Naive thymus-derived CD4-positive, alpha-beta T cell (primary cell): ENCODE measurements at regions not wholly inside any gene's neighbourhood (a gene's known extent, or its start where the extent isn't known, plus 50 kb on each side); places are given as distances from the start of the nearest gene placed in this dataset.

ENCODE experiments used
- ATAC-seq: fragments of 150-1000 bp; cut with Tn5 transposase; 2 replicates; pipeline ENCODE4 v1.10.0; 2021; ENCODE audit warnings: mild to moderate bottlenecking, moderate library complexity
- CTCF ChIA-PET: fragments of 350-600 bp; sonication (Branson Sonifier 250); formaldehyde crosslinking; loops from one replicate; lab custom pipeline; 2021; ENCODE audit warnings: antibody characterized with exemption; lab: Charles Lee
- POLR2A ChIA-PET: fragments of 350-600 bp; sonication (Branson Sonifier 250); formaldehyde crosslinking; loops from one replicate; lab custom pipeline; 2021; ENCODE audit warnings: antibody characterized with exemption, inconsistent platforms; lab: Charles Lee
- DNase-seq, 9 donors: peaks; one replicate each; pipeline versions ENCODE4 v3.0.0 to v3.0.0-alpha.2; 2020 to 2022; ENCODE audit warnings: mixed read lengths in 1 of 9
- H3K27ac ChIP-seq: one replicate; pipeline ENCODE4 v1.7.0; 2013; ENCODE audit warnings: mild to moderate bottlenecking, low read depth, low read length, moderate library complexity
- H3K27me3 ChIP-seq, 2 donors: one replicate each; pipeline ENCODE4 v1.7.0; 2013; ENCODE audit warnings: low read length in 2 of 2, mild to moderate bottlenecking in 2 of 2, moderate library complexity in 2 of 2; ENCODE audit not compliant: control insufficient read depth in 2 of 2, insufficient read depth in 2 of 2
- H3K36me3 ChIP-seq, 3 experiments: 1 replicate in 2 of 3; 2 replicates in 1 of 3; pipeline ENCODE4 v1.7.0; 2013; ENCODE audit warnings: low read length in 3 of 3, mild to moderate bottlenecking in 3 of 3, moderate library complexity in 1 of 3; ENCODE audit not compliant: insufficient read depth in 3 of 3, control insufficient read depth in 2 of 3
- H3K4me1 ChIP-seq, 2 donors: one replicate each; pipeline ENCODE4 v1.7.0; 2013; ENCODE audit warnings: low read length in 2 of 2, mild to moderate bottlenecking in 2 of 2, moderate library complexity in 1 of 2; ENCODE audit not compliant: control insufficient read depth in 2 of 2, insufficient read depth in 2 of 2
- H3K4me3 ChIP-seq: 2 replicates; pipeline ENCODE4 v1.7.0; 2013; ENCODE audit warnings: mild to moderate bottlenecking, low read length
- H3K9me3 ChIP-seq, 3 experiments: 1 replicate in 2 of 3; 2 replicates in 1 of 3; pipeline ENCODE4 v1.7.0; 2013; ENCODE audit warnings: low read length in 3 of 3; ENCODE audit not compliant: control insufficient read depth in 2 of 3
- H3K27ac Mint-ChIP-seq, 9 donors: one replicate each; pipeline ENCODE4 v1.8.0; 2020 to 2022; ENCODE audit warnings: mixed read lengths in 9 of 9, mild to moderate bottlenecking in 8 of 9, moderate library complexity in 5 of 9, inconsistent platforms in 2 of 9
- H3K27me3 Mint-ChIP-seq, 5 donors: one replicate each; pipeline ENCODE4 v1.8.0; 2021 to 2022; ENCODE audit warnings: mixed read lengths in 5 of 5, mild to moderate bottlenecking in 1 of 5
- H3K36me3 Mint-ChIP-seq, 5 donors: one replicate each; pipeline ENCODE4 v1.8.0; 2020 to 2022; ENCODE audit warnings: mixed read lengths in 5 of 5, mild to moderate bottlenecking in 3 of 5, inconsistent platforms in 1 of 5
- H3K4me1 Mint-ChIP-seq, 7 donors: one replicate each; pipeline ENCODE4 v1.8.0; 2020 to 2022; ENCODE audit warnings: mixed read lengths in 7 of 7, mild to moderate bottlenecking in 3 of 7, inconsistent platforms in 1 of 7
- H3K4me3 Mint-ChIP-seq, 10 donors: one replicate each; pipeline ENCODE4 v1.8.0; 2020 to 2022; ENCODE audit warnings: mild to moderate bottlenecking in 10 of 10, mixed read lengths in 10 of 10, moderate library complexity in 6 of 10, inconsistent platforms in 2 of 10
- H3K9me3 Mint-ChIP-seq, 11 donors: one replicate each; pipeline ENCODE4 v1.8.0; 2020 to 2022; ENCODE audit warnings: mixed read lengths in 11 of 11, mild to moderate bottlenecking in 4 of 11, inconsistent platforms in 1 of 11, moderate library complexity in 1 of 11
- intact Hi-C, 2 donors: fragments of 100-400 bp; cut with micrococcal nuclease; formaldehyde crosslinking; loops; one replicate each; pipeline ENCODE4 v1.15.1; 2023

GRCh38 chr5:7015586-7016256 lies 302.5 kb downstream of the TENT4A start:
- Mint-ChIP-seq H3K27ac (no peak overlapping the region), H3K4me3 (no peak overlapping the region), H3K4me1 (no peaks in the 10 kb centered on the region), H3K36me3 (peaks cover 0 to 5% (median 0%) of the 10 kb centered on the region in 5 donors), H3K9me3 (peaks cover 4 to 20% (median 9%) of the 10 kb centered on the region in 11 donors), H3K27me3 (peaks cover 0 to 10% (median 6%) of the 10 kb centered on the region in 5 donors)
- ChIA-PET POLR2A (no interaction called here), CTCF (no interaction called here)
- DNase-seq, result no peak
- no peak for ATAC-seq
- no peaks in the 10 kb centered on the region for H3K36me3 ChIP-seq
- no peak overlapping the region for H3K27ac ChIP-seq
- H3K9me3 ChIP-seq, result peaks cover 0 to 8% (median 0%) of the 10 kb centered on the region in 3 experiments
- no peak overlapping the region for H3K4me3 ChIP-seq
- no peaks in the 10 kb centered on the region for H3K27me3 ChIP-seq
- no peaks in the 10 kb centered on the region for H3K4me1 ChIP-seq
- intact Hi-C loops, result no loop called here

DNA sequence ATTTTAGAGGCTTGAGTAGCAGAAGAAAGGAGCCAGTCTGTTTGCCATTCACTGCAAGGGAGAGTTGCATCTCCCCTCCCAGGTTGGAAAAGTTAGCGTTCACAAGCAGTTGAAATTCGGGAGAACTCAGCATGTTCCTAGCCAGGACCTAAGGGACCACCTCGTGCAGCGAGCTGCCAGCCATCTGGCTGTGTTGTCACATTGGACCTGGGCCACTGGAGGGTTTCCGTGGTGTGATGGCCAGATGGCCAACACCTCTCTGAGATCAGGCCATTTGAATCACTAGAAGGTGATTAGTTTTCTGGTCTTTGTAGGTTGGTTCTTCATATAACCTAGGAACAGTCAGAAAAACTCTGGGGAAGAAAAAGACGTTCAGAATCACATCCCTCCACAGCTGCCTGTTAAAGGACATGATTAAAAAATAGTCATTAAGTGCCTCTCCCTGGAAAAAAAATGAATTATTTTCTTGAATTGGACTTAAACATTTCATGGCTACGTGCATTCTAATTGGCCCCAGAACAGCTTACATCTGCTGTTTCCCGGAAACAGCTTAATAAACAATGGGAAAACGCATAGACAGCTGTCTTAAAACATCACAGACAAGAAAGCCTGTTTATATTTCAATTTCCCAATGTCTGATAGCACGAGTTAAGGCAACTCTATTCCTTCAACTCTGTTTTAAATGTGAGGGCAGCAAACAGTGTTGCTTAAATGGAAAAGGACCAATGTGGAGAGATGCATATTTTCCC lies 303.9 kb downstream of the TENT4A start:
- Mint-ChIP-seq H3K4me3 (no peak overlapping the region), H3K9me3 (peaks cover 8 to 27% (median 16%) of the 10 kb centered on the region in 11 donors), H3K36me3 (peaks cover 0 to 10% (median 0%) of the 10 kb centered on the region in 5 donors), H3K27ac (no peak overlapping the region), H3K4me1 (no peaks in the 10 kb centered on the region), H3K27me3 (peaks cover 0 to 10% (median 6%) of the 10 kb centered on the region in 5 donors)
- Histone ChIP-seq H3K36me3 (no peaks in the 10 kb centered on the region), H3K4me3 (no peak overlapping the region), H3K27me3 (no peaks in the 10 kb centered on the region), H3K4me1 (no peaks in the 10 kb centered on the region), H3K9me3 (peaks cover 0 to 18% (median 2%) of the 10 kb centered on the region in 3 experiments), H3K27ac (no peak overlapping the region)
- ChIA-PET POLR2A (no interaction called here), CTCF (no interaction called here)
- ATAC-seq, result no peak
- DNase-seq, result no peak
- intact Hi-C loops, result no loop called here

DNA sequence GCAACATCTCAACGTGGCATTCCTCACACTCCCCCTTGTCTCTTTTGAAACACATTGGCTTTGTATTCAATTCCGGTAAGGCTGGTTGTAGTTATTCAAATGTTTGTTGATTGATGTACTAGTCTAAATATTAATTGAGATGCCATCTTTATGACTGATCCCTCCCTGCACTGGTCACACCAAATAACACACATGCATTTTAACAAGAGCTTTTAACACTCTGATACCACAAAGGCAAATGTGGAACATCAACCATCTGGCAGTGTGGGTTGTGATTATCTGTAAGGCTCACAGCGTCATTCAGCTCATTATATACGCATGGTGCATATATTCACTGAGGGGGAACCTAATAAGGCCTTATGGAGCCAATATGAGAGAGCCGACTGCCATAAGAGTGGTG lies 305.0 kb downstream of the TENT4A start:
- ATAC-seq, result no peak
- intact Hi-C loops, result no loop called here
- no peak overlapping the region for H3K27ac ChIP-seq
- Mint-ChIP-seq H3K27ac (no peak overlapping the region), H3K4me3 (no peak overlapping the region), H3K36me3 (peaks cover 0 to 15% (median 0%) of the 10 kb centered on the region in 5 donors), H3K27me3 (peaks cover 0 to 10% (median 6%) of the 10 kb centered on the region in 5 donors), H3K9me3 (peaks cover 9 to 37% (median 18%) of the 10 kb centered on the region in 11 donors), H3K4me1 (no peaks in the 10 kb centered on the region)
- peaks cover 0 to 29% (median 9%) of the 10 kb centered on the region in 3 experiments for H3K9me3 ChIP-seq
- ChIA-PET POLR2A (no interaction called here), CTCF (no interaction called here)
- H3K27me3 ChIP-seq, result no peaks in the 10 kb centered on the region
- H3K4me1 ChIP-seq, result no peaks in the 10 kb centered on the region
- no peak overlapping the region for H3K4me3 ChIP-seq
- no peaks in the 10 kb centered on the region for H3K36me3 ChIP-seq
- no peak for DNase-seq

- no peak for ATAC-seq
Measured at GRCh38 chr5:7018601-7019000, 305.4 kb downstream of the TENT4A start.

DNA sequence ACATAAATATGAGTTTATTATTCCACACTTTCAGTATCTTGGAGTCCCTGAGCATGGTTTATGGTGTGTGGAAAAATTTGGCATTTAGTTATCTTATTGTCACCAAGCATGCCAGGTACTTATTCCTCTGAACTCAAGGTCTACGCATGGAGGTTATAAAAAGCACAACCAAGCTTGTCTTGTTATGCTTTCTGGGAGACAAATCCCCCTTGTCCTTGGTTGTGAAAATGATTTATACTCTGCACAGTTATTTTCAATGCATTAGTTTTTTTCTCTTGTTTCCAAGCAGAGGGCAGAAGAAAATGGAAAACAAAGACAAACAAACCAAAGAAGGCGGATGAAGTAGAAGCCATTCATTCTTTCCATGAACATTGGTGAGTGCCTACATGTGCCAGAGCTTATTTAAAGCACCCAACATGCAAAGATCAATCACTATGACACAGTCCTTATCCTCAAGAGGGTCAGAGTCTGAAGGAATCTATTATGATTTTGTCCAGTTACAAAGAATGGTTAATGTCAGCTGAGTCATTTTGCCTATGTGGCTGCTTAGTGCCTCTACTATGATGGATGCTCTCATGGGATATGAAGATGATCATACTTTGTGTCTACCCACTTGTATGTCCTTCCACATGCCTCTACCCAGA lies 323.1 kb downstream of the TENT4A start:
- H3K4me3 Mint-ChIP-seq, result no peak overlapping the region
- H3K4me1 Mint-ChIP-seq, result peaks cover 0 to 2% (median 0%) of the 10 kb centered on the region in 7 donors
- no peak overlapping the region for H3K27ac Mint-ChIP-seq
- intact Hi-C loops, result no loop called here
- no peaks in the 10 kb centered on the region for H3K36me3 Mint-ChIP-seq
- Histone ChIP-seq H3K9me3 (no peaks in the 10 kb centered on the region), H3K27me3 (no peaks in the 10 kb centered on the region), H3K4me3 (no peak overlapping the region), H3K4me1 (no peaks in the 10 kb centered on the region), H3K36me3 (no peaks in the 10 kb centered on the region), H3K27ac (no peak overlapping the region)
- DNase-seq (no peak), ATAC-seq (no peak)
- ChIA-PET POLR2A (no interaction called here), CTCF (no interaction called here)
- H3K27me3 Mint-ChIP-seq, result peaks cover 0 to 14% (median 5%) of the 10 kb centered on the region in 5 donors
- peaks cover 0 to 14% (median 7%) of the 10 kb centered on the region in 11 donors for H3K9me3 Mint-ChIP-seq

More at GRCh38 chr5:7018601-7019000, 305.4 kb downstream of the TENT4A start:
- no peaks in the 10 kb centered on the region for H3K27me3 ChIP-seq
- Mint-ChIP-seq H3K4me3 (no peak overlapping the region), H3K4me1 (no peaks in the 10 kb centered on the region), H3K36me3 (peaks cover 0 to 15% (median 2%) of the 10 kb centered on the region in 5 donors), H3K9me3 (peaks cover 9 to 41% (median 21%) of the 10 kb centered on the region in 11 donors), H3K27ac (no peak overlapping the region), H3K27me3 (peaks cover 0 to 10% (median 6%) of the 10 kb centered on the region in 5 donors)
- H3K4me3 ChIP-seq, result no peak overlapping the region
- DNase-seq, result no peak
- no peaks in the 10 kb centered on the region for H3K4me1 ChIP-seq
- CTCF ChIA-PET, result no interaction called here
- intact Hi-C loops, result no loop called here
- peaks cover 0 to 33% (median 12%) of the 10 kb centered on the region in 3 experiments for H3K9me3 ChIP-seq
- POLR2A ChIA-PET, result no interaction called here
- no peak overlapping the region for H3K27ac ChIP-seq
- no peaks in the 10 kb centered on the region for H3K36me3 ChIP-seq

GRCh38 chr5:7039074-7039473 lies 325.8 kb downstream of the TENT4A start:
- ChIA-PET CTCF (no interaction called here), POLR2A (no interaction called here)
- no peak for ATAC-seq
- Mint-ChIP-seq H3K4me3 (no peak overlapping the region), H3K27ac (no peak overlapping the region), H3K36me3 (no peaks in the 10 kb centered on the region), H3K4me1 (no peaks in the 10 kb centered on the region), H3K27me3 (peaks cover 0 to 20% (median 9%) of the 10 kb centered on the region in 5 donors), H3K9me3 (peaks cover 0 to 8% (median 1%) of the 10 kb centered on the region in 11 donors)
- Histone ChIP-seq H3K4me1 (no peaks in the 10 kb centered on the region), H3K9me3 (no peaks in the 10 kb centered on the region), H3K4me3 (no peak overlapping the region), H3K27ac (no peak overlapping the region), H3K36me3 (no peaks in the 10 kb centered on the region), H3K27me3 (no peaks in the 10 kb centered on the region)
- intact Hi-C loops, result no loop called here
- DNase-seq, result no peak
